IMR-90 (cell line): ENCODE measurements at regions not wholly inside any gene's neighbourhood (a gene's known extent, or its start where the extent isn't known, plus 50 kb on each side); places are given as distances from the start of the nearest gene placed in this dataset.

Experiments used
- ATAC-seq: fragments of 200-7000 bp; cut with Tn5 transposase; 2 replicates; pipeline ENCODE4 v1.9.1; 2020; ENCODE audit warnings: low read depth, mild to moderate bottlenecking, moderate library complexity
- BruUV-seq: library from RNA; stranded (reverse); fragments of 400-500 nt; replicated peaks from 2 replicates; lab custom pipeline; 2021; lab: Mats Ljungman, UMichigan
- CTCF ChIA-PET: fragments of 300-600 bp; formaldehyde crosslinking; extraction: SDS; loops from one replicate; lab custom pipeline; 2021; ENCODE audit warnings: antibody characterized with exemption; lab: Yijun Ruan, JAX
- POLR2A ChIA-PET: fragments of 300-600 bp; sonication (Branson Sonifier 250); formaldehyde crosslinking; loops from one replicate; lab custom pipeline; 2022; ENCODE audit warnings: antibody characterized with exemption; ENCODE audit not compliant: unreplicated experiment; lab: Charles Lee
- DNase-seq: peaks from one replicate; pipeline ENCODE4 v3.0.0; 2013
- H2AFZ ChIP-seq: replicated peaks from 2 replicates; pipeline ENCODE3; 2013; ENCODE audit warnings: low read length, mild to moderate bottlenecking; ENCODE audit not compliant: poor library complexity
- H2AK5ac ChIP-seq: 2 replicates; pipeline ENCODE4 v1.6.1; 2013; ENCODE audit warnings: low read depth, low read length, inconsistent platforms
- H2AK9ac ChIP-seq: replicated peaks from 2 replicates; pipeline ENCODE3; 2013; ENCODE audit warnings: mild to moderate bottlenecking, low read depth, low read length, moderate library complexity; ENCODE audit not compliant: poor library complexity
- H2BK120ac ChIP-seq: 2 replicates; pipeline ENCODE4 v1.6.1; 2013; ENCODE audit warnings: low read depth, low read length, inconsistent platforms
- H2BK15ac ChIP-seq: 3 replicates; pipeline ENCODE4 v1.6.1; 2013; ENCODE audit warnings: low read depth, low read length, inconsistent platforms
- H2BK20ac ChIP-seq: 2 replicates; pipeline ENCODE4 v1.6.1; 2013; ENCODE audit warnings: low read depth, mild to moderate bottlenecking, inconsistent platforms, low read length, moderate library complexity
- H2BK5ac ChIP-seq: 2 replicates; pipeline ENCODE4 v1.6.1; 2013; ENCODE audit warnings: mild to moderate bottlenecking, low read depth, low read length, inconsistent platforms; ENCODE audit not compliant: poor library complexity, severe bottlenecking
- H3K14ac ChIP-seq: replicated peaks from 2 replicates; pipeline ENCODE4 v1.6.1; 2013; ENCODE audit warnings: low read depth, low read length, inconsistent platforms
- H3K18ac ChIP-seq: 2 replicates; pipeline ENCODE4 v1.6.1; 2013; ENCODE audit warnings: low read depth, low read length, control low read depth
- H3K23ac ChIP-seq: 2 replicates; pipeline ENCODE4 v1.6.1; 2013; ENCODE audit warnings: low read depth, low read length, inconsistent platforms
- H3K27ac ChIP-seq: 2 replicates; pipeline ENCODE4 v1.5.1; 2013; ENCODE audit warnings: mild to moderate bottlenecking, control low read depth, low read length; ENCODE audit not compliant: insufficient read depth
- H3K27me3 ChIP-seq: 2 replicates; pipeline ENCODE4 v1.6.1; 2013; ENCODE audit warnings: low read length; ENCODE audit not compliant: control insufficient read depth, insufficient read depth
- H3K36me3 ChIP-seq: 2 replicates; pipeline ENCODE4 v1.6.1; 2013; ENCODE audit warnings: low read length, mixed read lengths; ENCODE audit not compliant: control insufficient read depth, insufficient read depth
- H3K4ac ChIP-seq: 2 replicates; pipeline ENCODE4 v1.6.1; 2013; ENCODE audit warnings: low read depth, low read length, inconsistent platforms
- H3K4me1 ChIP-seq: 2 replicates; pipeline ENCODE4 v1.6.1; 2013; ENCODE audit warnings: low read length, mixed read lengths; ENCODE audit not compliant: control insufficient read depth, insufficient read depth
- H3K4me2 ChIP-seq: 2 replicates; pipeline ENCODE4 v1.6.1; 2013; ENCODE audit warnings: low read depth, mild to moderate bottlenecking, control low read depth, low read length, moderate library complexity
- H3K4me3 ChIP-seq: 2 replicates; pipeline ENCODE4 v1.5.1; 2013; ENCODE audit warnings: low read depth, mild to moderate bottlenecking, control low read depth, low read length, moderate library complexity; ENCODE audit not compliant: insufficient read depth
- H3K56ac ChIP-seq: 2 replicates; pipeline ENCODE4 v1.6.1; 2013; ENCODE audit warnings: low read length, inconsistent platforms; ENCODE audit not compliant: insufficient read depth; ENCODE audit errors: extremely low read depth
- H3K79me1 ChIP-seq, 2 experiments: 2 replicates each; pipeline ENCODE4 v1.6.1; 2013; ENCODE audit warnings: low read length in 2 of 2, inconsistent platforms in 1 of 2, low read depth in 1 of 2
- H3K9ac ChIP-seq: 2 replicates; pipeline ENCODE4 v1.6.1; 2013; ENCODE audit warnings: low read depth, low read length, control low read depth
- H3K9me1 ChIP-seq: 2 replicates; pipeline ENCODE4 v1.6.1; 2013; ENCODE audit warnings: low read length, inconsistent platforms; ENCODE audit not compliant: insufficient read depth
- H3K9me3 ChIP-seq: 2 replicates; pipeline ENCODE4 v1.6.1; 2013; ENCODE audit warnings: low read length; ENCODE audit not compliant: control insufficient read depth, insufficient read depth
- H4K20me1 ChIP-seq: 2 replicates; pipeline ENCODE4 v1.6.1; 2013; ENCODE audit warnings: low read length, inconsistent platforms; ENCODE audit not compliant: insufficient read depth
- H4K5ac ChIP-seq: 2 replicates; pipeline ENCODE4 v1.6.1; 2013; ENCODE audit warnings: mild to moderate bottlenecking, low read depth, low read length, control low read depth
- H4K8ac ChIP-seq, 2 experiments: 2 replicates each; pipeline ENCODE4 v1.6.1; 2013; ENCODE audit warnings: low read depth in 2 of 2, low read length in 2 of 2, control low read depth in 1 of 2, inconsistent platforms in 1 of 2
- H4K91ac ChIP-seq: 2 replicates; pipeline ENCODE4 v1.6.1; 2013; ENCODE audit warnings: low read depth, low read length, inconsistent platforms; ENCODE audit not compliant: insufficient read depth
- CEBPB ChIP-seq: IDR thresholded peaks from 2 replicates; pipeline ENCODE4 v1.6.1; 2012; ENCODE audit warnings: low read depth, low read length, improper control_type of control experiment
- FOS ChIP-seq: fragments of 150-350 bp; IDR thresholded peaks from 2 replicates; pipeline ENCODE4 v1.6.1; 2016; ENCODE audit warnings: low read depth, low read length
- MAZ ChIP-seq: IDR thresholded peaks from 2 replicates; pipeline ENCODE4 v1.6.1; 2012; ENCODE audit warnings: low read depth, mild to moderate bottlenecking, low read length, improper control_type of control experiment, moderate library complexity, borderline replicate concordance
- MXI1 ChIP-seq: IDR thresholded peaks from 2 replicates; pipeline ENCODE4 v1.6.1; 2012; ENCODE audit warnings: low read depth, mild to moderate bottlenecking, low read length, moderate library complexity, borderline replicate concordance
- RFX5 ChIP-seq: IDR thresholded peaks from 2 replicates; pipeline ENCODE4 v1.8.0; 2012; ENCODE audit warnings: low read depth, mild to moderate bottlenecking, low read length, moderate library complexity
- WGBS, 2 experiments: methylation state at CpG; one replicate each; pipeline versions ENCODE4 v1.1.5 to v1.1.7; 2013; ENCODE audit warnings: missing lambda C conversion rate in 2 of 2; ENCODE audit not compliant: insufficient read length in 1 of 2; ENCODE audit errors: extremely low coverage in 2 of 2; 5-methylcytosine and 5-hydroxymethylcytosine counted together
- dilution Hi-C: fragments of 300-500 bp; cut with HindIII; formaldehyde crosslinking; loops from one replicate; pipeline ENCODE4 v1.14.3; 2018; ENCODE audit warnings: low sequenced_read_pairs; ENCODE audit not compliant: unreplicated experiment
- in situ Hi-C: fragments of 300-500 bp; cut with MboI; formaldehyde crosslinking; loops from 3 replicates; pipeline ENCODE4 v1.14.3; 2019; ENCODE audit warnings: low sequenced_read_pairs, inconsistent platforms, mixed read lengths
- intact Hi-C: fragments of 100-400 bp; cut with micrococcal nuclease; formaldehyde crosslinking; loops from 2 replicates; pipeline ENCODE4 v1.10.0; 2022
- TF ChIP-seq, protein P1 (sequence below): fragments of 150-350 bp; IDR thresholded peaks from 2 replicates; pipeline ENCODE4 v1.6.1; 2017; ENCODE audit warnings: mild to moderate bottlenecking, antibody characterized with exemption, low read length, low read depth

DNA sequence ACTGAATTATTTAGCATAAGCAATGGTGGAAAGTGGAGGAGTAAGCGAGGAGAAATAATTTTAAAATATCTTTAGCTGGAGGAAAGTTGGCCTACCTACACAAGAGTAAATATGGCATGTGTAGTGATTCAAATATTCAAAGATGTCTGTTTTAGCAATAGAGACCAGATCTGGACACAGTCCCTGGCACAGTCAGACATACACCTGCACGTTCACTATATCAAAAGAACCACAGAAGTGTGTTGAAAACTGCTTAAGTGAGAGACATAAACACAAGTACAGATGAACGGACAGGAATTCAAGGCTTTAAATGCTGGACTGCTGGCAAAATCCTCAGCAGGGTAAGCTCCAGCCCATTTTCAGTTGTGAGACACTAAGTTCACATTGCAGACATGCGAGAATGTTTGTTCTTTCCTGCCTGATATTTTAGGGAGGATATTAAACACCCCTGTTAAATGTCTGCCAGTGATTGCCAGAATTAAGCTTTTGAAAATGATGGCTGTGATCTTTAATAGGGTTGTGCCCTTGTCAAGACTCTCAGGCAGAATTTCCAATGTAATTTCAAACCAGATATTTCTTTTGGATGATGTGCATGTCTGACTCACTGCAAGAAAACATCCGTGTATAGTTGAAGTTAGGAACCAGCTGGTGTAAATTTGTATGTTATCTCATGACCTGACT, 810.6 kb downstream of the TLE4 start:
- ATAC-seq, result no peak
- in situ Hi-C loops (no loop called here), dilution Hi-C loops (no loop called here), intact Hi-C loops (no loop called here)
- H4K20me1 ChIP-seq, result no peaks in the 10 kb centered on the region
- no peaks in the 10 kb centered on the region for H3K36me3 ChIP-seq
- POLR2A ChIA-PET, result no interaction called here
- no peak overlapping the region for H4K5ac ChIP-seq
- no peak overlapping the region for H3K4me3 ChIP-seq
- no peaks in the 10 kb centered on the region; the same call in 1 of the 2 replicates for H3K27me3 ChIP-seq
- H4K91ac ChIP-seq, result no peak overlapping the region
- H2BK120ac ChIP-seq, result no peak overlapping the region
- no peak overlapping the region for H3K4ac ChIP-seq
- 0% methylated on average over 1 of the region's 5 CpGs; no CpG with 5 or more reads in 1 of the 2 experiments for WGBS, 2 experiments
- no peak overlapping the region for H2BK15ac ChIP-seq
- no peak overlapping the region for H3K14ac ChIP-seq
- H2BK5ac ChIP-seq, result no peak overlapping the region
- no peak overlapping the region for H3K23ac ChIP-seq
- H3K18ac ChIP-seq, result no peak overlapping the region
- H3K79me1 ChIP-seq, result no peaks in the 10 kb centered on the region
- no peak overlapping the region for H3K9ac ChIP-seq
- H2AK5ac ChIP-seq, result no peak overlapping the region
- no peak overlapping the region for H2AK9ac ChIP-seq
- no peak overlapping the region for H3K56ac ChIP-seq
- H3K4me1 ChIP-seq, result no peaks in the 10 kb centered on the region
- CTCF ChIA-PET, result interaction anchor here (0.6 kb wide), 1 partner anchor 416 kb away, joined by 3 read pairs; no protein-coding TSS in a partner anchor
- H4K8ac ChIP-seq, result no peak overlapping the region
- no peak overlapping the region for H2BK20ac ChIP-seq
- H3K27ac ChIP-seq, result no peak overlapping the region
- BruUV-seq, result no TSS peak
- TF ChIP-seq MXI1, result no peak
- no peak for TF ChIP-seq FOS
- TF ChIP-seq, protein P1, sequence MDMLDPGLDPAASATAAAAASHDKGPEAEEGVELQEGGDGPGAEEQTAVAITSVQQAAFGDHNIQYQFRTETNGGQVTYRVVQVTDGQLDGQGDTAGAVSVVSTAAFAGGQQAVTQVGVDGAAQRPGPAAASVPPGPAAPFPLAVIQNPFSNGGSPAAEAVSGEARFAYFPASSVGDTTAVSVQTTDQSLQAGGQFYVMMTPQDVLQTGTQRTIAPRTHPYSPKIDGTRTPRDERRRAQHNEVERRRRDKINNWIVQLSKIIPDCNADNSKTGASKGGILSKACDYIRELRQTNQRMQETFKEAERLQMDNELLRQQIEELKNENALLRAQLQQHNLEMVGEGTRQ, result no peak
- TF ChIP-seq MAZ, result no peak
- no peak for TF ChIP-seq CEBPB
- no peak for TF ChIP-seq RFX5
- no peaks in the 10 kb centered on the region for H3K9me3 ChIP-seq
- H2AFZ ChIP-seq, result no peak overlapping the region
- no peak overlapping the region for H3K4me2 ChIP-seq
- no peaks in the 10 kb centered on the region for H3K9me1 ChIP-seq
- DNase-seq, result peak; percentile 1
